Upper lobe of right lung (tissue), 1 donor: ENCODE measurements at regions not wholly inside any gene's neighbourhood (a gene's known extent, or its start where the extent isn't known, plus 50 kb on each side); places are given as distances from the start of the nearest gene placed in this dataset.

Experiments used
- ATAC-seq: fragments of 200-7000 bp; cut with Tn5 transposase; one replicate; pipeline ENCODE4 v1.9.1; 2020; ENCODE audit warnings: mild to moderate bottlenecking, moderate library complexity
- DNase-seq: peaks from one replicate; pipeline ENCODE4 v3.0.0-alpha.2; 2020
- H3K27ac ChIP-seq: fragments of 200-600 bp; one replicate; pipeline ENCODE4 v1.8.0; 2022
- H3K27me3 ChIP-seq: fragments of 200-600 bp; one replicate; pipeline ENCODE4 v1.8.0; 2022; ENCODE audit warnings: mild to moderate bottlenecking
- H3K36me3 ChIP-seq: fragments of 200-600 bp; one replicate; pipeline ENCODE4 v1.8.0; 2022
- H3K4me1 ChIP-seq: fragments of 200-600 bp; one replicate; pipeline ENCODE4 v1.8.0; 2022
- H3K4me3 ChIP-seq: fragments of 200-600 bp; one replicate; pipeline ENCODE4 v1.8.0; 2022; ENCODE audit warnings: mild to moderate bottlenecking
- H3K9me3 ChIP-seq: fragments of 200-600 bp; one replicate; pipeline ENCODE4 v1.8.0; 2022
- CTCF ChIP-seq: fragments of 200-600 bp; IDR thresholded peaks from one replicate; pipeline ENCODE4 v1.8.0; 2022; ENCODE audit warnings: antibody characterized with exemption
- intact Hi-C: fragments of 100-400 bp; cut with DNase I; formaldehyde crosslinking; loops from one replicate; pipeline ENCODE4 v1.11.0; 2022
- donor health status: DM: no; HTN: yes; CAD: no; lungs with severe emphysema.

DNA sequence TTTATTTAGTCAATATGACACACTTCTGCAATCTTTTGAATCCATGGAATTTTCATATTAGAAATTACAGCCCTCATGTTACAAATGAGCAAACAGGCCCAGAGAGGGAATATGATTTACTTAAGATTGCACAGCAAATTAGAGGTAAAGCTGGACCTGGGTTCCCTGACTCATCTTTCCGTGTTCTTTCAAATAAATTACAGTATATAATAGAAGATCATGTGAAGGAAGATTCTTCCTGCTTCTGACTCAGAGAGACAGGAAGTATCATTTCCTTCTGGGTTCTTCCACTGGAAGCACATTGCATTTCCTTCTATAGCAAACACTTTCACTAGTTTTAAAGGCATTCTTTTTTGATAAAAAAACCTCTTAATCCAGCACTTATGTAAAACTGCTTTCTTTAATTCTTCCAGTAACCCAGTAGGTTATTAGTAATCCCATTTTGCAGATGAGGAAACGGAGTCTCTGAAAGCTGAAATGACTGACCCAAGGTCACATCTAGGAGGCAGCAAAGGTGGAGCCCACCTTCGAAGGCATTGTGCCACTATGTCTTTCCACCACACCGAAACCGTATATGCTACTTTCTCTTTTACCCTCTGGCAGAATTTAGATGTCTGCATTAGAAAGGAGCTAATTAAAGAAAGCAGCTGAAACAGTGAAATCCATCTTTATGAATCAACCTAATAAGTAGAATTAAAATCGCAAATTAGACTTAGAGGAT lies 566.7 kb upstream of the KLF4 start:
- intact Hi-C loops: no loop called here
- Histone ChIP-seq H3K4me3 (no peak overlapping the region), H3K27ac (no peak overlapping the region), H3K36me3 (no peaks in the 10 kb centered on the region), H3K4me1 (peaks cover 18% of the 10 kb centered on the region), H3K9me3 (no peaks in the 10 kb centered on the region), H3K27me3 (no peaks in the 10 kb centered on the region)
- no peak for DNase-seq
- ATAC-seq: no peak
- no peak for TF ChIP-seq CTCF

DNA sequence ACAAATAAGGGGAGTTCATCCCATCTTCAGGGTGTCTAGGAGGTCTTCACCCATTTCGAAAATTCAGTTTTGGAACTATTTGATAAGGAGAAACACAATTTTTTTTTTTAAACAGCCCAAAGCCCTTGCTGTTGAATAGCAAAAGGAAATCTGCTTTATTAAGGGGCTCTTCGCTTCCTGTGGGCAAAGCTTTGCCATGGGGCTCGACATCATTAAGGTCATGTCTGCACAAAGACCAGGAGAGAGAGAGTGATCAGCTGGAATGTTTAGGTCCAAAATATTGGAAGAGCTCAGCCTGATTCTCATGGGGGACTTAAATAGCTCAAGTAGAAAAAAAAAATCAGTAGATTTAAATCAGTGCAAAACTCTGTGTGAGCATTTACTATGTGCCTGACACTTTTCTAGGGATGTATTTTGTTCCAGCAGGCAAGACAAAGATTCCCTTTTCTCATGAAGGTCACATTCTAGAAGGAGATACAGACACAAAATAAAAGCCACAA lies 564.6 kb upstream of the KLF4 start:
- Histone ChIP-seq H3K27ac (peak overlapping the region; percentile 44), H3K9me3 (no peaks in the 10 kb centered on the region), H3K4me1 (peaks cover 18% of the 10 kb centered on the region), H3K36me3 (no peaks in the 10 kb centered on the region), H3K4me3 (no peak overlapping the region), H3K27me3 (no peaks in the 10 kb centered on the region)
- DNase-seq (no peak), ATAC-seq (no peak)
- intact Hi-C loops: no loop called here
- TF ChIP-seq CTCF: no peak

GRCh38 chr9:108053555-108054061 lies 564.0 kb upstream of the KLF4 start:
- ATAC-seq (peak; percentile 9), DNase-seq (peak; percentile 71)
- Histone ChIP-seq H3K4me3 (no peak overlapping the region), H3K4me1 (peaks cover 18% of the 10 kb centered on the region), H3K27me3 (no peaks in the 10 kb centered on the region), H3K27ac (peak overlapping the region; percentile 44), H3K36me3 (no peaks in the 10 kb centered on the region), H3K9me3 (no peaks in the 10 kb centered on the region)
- no peak for TF ChIP-seq CTCF
- intact Hi-C loops: no loop called here

DNA sequence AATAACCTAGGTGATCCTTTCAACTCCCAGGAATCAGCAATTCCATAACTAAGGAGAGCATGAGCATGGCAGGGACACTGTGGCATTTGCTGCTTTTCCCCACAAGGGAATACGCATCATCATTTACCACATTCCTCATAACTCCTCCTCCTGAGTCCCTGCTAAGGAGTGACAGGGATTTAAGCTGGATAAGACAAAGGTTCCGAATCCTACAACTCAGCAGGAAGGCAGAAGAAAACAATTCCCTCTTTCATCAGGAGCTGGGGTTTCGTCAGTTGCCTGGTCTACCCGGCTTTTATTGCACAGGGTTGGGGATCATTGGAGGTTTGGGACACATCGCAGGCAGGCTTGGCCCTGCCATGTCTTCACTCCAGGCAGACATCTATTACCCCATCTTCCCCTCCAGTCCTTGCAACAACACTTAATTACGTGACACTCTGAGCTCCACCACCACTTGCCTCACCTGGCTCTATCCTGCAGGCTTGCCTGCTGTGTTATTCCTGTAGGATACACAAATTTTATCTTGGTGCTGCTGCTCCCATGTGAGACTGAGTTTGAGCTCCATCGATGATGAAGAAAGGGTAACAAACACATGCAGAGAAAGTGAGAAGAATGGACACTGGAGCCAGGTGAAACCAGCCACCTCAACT lies 563.0 kb upstream of the KLF4 start:
- no peak for ATAC-seq
- Histone ChIP-seq H3K27ac (no peak overlapping the region), H3K4me1 (peaks cover 18% of the 10 kb centered on the region), H3K27me3 (no peaks in the 10 kb centered on the region), H3K9me3 (no peaks in the 10 kb centered on the region), H3K4me3 (no peak overlapping the region), H3K36me3 (no peaks in the 10 kb centered on the region)
- no peak for DNase-seq
- intact Hi-C loops: no loop called here
- TF ChIP-seq CTCF: no peak

GRCh38 chr9:108050894-108051293 lies 561.3 kb upstream of the KLF4 start:
- H3K36me3 ChIP-seq: no peaks in the 10 kb centered on the region
- no peak for ATAC-seq
- no peak for TF ChIP-seq CTCF
- no peak for DNase-seq
- H3K27me3 ChIP-seq: no peaks in the 10 kb centered on the region
- no peak overlapping the region for H3K27ac ChIP-seq
- intact Hi-C loops: no loop called here
- no peaks in the 10 kb centered on the region for H3K9me3 ChIP-seq
- no peak overlapping the region for H3K4me3 ChIP-seq
- H3K4me1 ChIP-seq: peaks cover 12% of the 10 kb centered on the region
